HepG2 (cell line): ENCODE measurements at regions not wholly inside any gene's neighbourhood (a gene's known extent, or its start where the extent isn't known, plus 50 kb on each side); places are given as distances from the start of the nearest gene placed in this dataset.

Experiments
- DNMT1 ChIP-seq: sonication (generic); formaldehyde crosslinking; IDR thresholded peaks from 2 replicates; pipeline ENCODE4 v1.5.1; 2020; ENCODE audit warnings: mild to moderate bottlenecking, missing genetic modification reagents
- FOXK1 ChIP-seq: sonication (generic); formaldehyde crosslinking; IDR thresholded peaks from 2 replicates; pipeline ENCODE4 v1.4.0; 2020; ENCODE audit warnings: low read depth, missing genetic modification reagents, borderline replicate concordance
- GABPA ChIP-seq, 2 experiments: IDR thresholded peaks; 2 replicates each; pipeline ENCODE4 v1.6.1; 2011 to 2016; ENCODE audit warnings: low read depth in 2 of 2, low read length in 1 of 2, missing biosample characterization in 1 of 2, missing genetic modification characterization in 1 of 2
- GATA4 ChIP-seq: sonication (generic); IDR thresholded peaks from 2 replicates; pipeline ENCODE4 v1.6.1; 2016; ENCODE audit warnings: antibody characterized with exemption, low read depth, borderline replicate concordance
- NKX3-1 ChIP-seq: sonication (generic); formaldehyde crosslinking; IDR thresholded peaks from 2 replicates; pipeline ENCODE4 v1.5.0; 2020; ENCODE audit warnings: missing genetic modification reagents
- RAD51 ChIP-seq: fragments of 450-650 bp; IDR thresholded peaks from 2 replicates; pipeline ENCODE4 v1.6.1; 2016; ENCODE audit warnings: borderline replicate concordance
- SIX4 ChIP-seq: sonication (generic); formaldehyde crosslinking; IDR thresholded peaks from 2 replicates; pipeline ENCODE4 v1.4.0; 2020; ENCODE audit warnings: missing genetic modification reagents
- SNAPC2 ChIP-seq: sonication (generic); formaldehyde crosslinking; IDR thresholded peaks from 2 replicates; pipeline ENCODE4 v1.8.1; 2022; ENCODE audit warnings: mild to moderate bottlenecking, missing genetic modification reagents
- SUZ12 ChIP-seq: fragments of 150-350 bp; IDR thresholded peaks from 2 replicates; pipeline ENCODE4 v1.6.1; 2014; ENCODE audit warnings: low read depth, low read length
- SYNCRIP ChIP-seq: fragments of 200-400 bp; formaldehyde crosslinking; IDR thresholded peaks from 2 replicates; pipeline ENCODE4 v1.6.1; 2018; ENCODE audit warnings: mild to moderate bottlenecking, low read depth, low read length; ENCODE audit not compliant: insufficient read depth
- ZFP41 ChIP-seq: sonication (generic); formaldehyde crosslinking; IDR thresholded peaks from 2 replicates; pipeline ENCODE4 v1.4.0; 2020; ENCODE audit warnings: mild to moderate bottlenecking, missing genetic modification reagents, borderline replicate concordance
- ZFX ChIP-seq: sonication (generic); formaldehyde crosslinking; IDR thresholded peaks from 2 replicates; pipeline ENCODE4 v1.4.0; 2020; ENCODE audit warnings: mild to moderate bottlenecking, low read depth, missing genetic modification reagents, moderate library complexity
- ZKSCAN8 ChIP-seq: IDR thresholded peaks from 2 replicates; pipeline ENCODE4 v1.6.1; 2016; ENCODE audit warnings: borderline replicate concordance, missing genetic modification reagents, missing compliant biosample characterization
- ZNF160 ChIP-seq: sonication (generic); formaldehyde crosslinking; IDR thresholded peaks from 2 replicates; pipeline ENCODE4 v1.8.0; 2022; ENCODE audit warnings: mild to moderate bottlenecking, inconsistent platforms, missing genetic modification reagents
- ZNF225 ChIP-seq: sonication (generic); formaldehyde crosslinking; IDR thresholded peaks from 2 replicates; pipeline ENCODE4 v1.4.0; 2020; ENCODE audit warnings: mild to moderate bottlenecking, missing genetic modification reagents
- ZNF501 ChIP-seq: sonication (generic); formaldehyde crosslinking; IDR thresholded peaks from 2 replicates; pipeline ENCODE4 v1.5.1; 2020; ENCODE audit warnings: mild to moderate bottlenecking, moderate library complexity, missing genetic modification reagents
- ZNF775 ChIP-seq: sonication (generic); formaldehyde crosslinking; IDR thresholded peaks from 2 replicates; pipeline ENCODE4 v1.4.0; 2020; ENCODE audit warnings: missing genetic modification reagents, mild to moderate bottlenecking, moderate library complexity, borderline replicate concordance
- ZNF777 ChIP-seq: sonication (generic); formaldehyde crosslinking; IDR thresholded peaks from 2 replicates; pipeline ENCODE4 v1.4.0; 2020; ENCODE audit warnings: missing genetic modification reagents
- ZSCAN9 ChIP-seq: IDR thresholded peaks from 2 replicates; pipeline ENCODE4 v1.6.1; 2016; ENCODE audit warnings: borderline replicate concordance
- TF ChIP-seq, protein P1 (sequence below): IDR thresholded peaks from 2 replicates; pipeline ENCODE4 v1.6.1; 2018; ENCODE audit warnings: missing genetic modification reagents, mild to moderate bottlenecking, missing compliant biosample characterization
- TF ChIP-seq, protein P2 (sequence below): sonication (generic); formaldehyde crosslinking; IDR thresholded peaks from 2 replicates; pipeline ENCODE4 v1.9.0; 2021; ENCODE audit warnings: missing genetic modification reagents, borderline replicate concordance
- TF ChIP-seq, protein P3 (sequence below): IDR thresholded peaks from 2 replicates; pipeline ENCODE4 v1.6.1; 2016
- TF ChIP-seq, protein P4 (sequence below): sonication (generic); formaldehyde crosslinking; IDR thresholded peaks from 2 replicates; pipeline ENCODE4 v1.4.0; 2020; ENCODE audit warnings: missing genetic modification reagents
- TF ChIP-seq, protein P5 (sequence below): sonication (generic); formaldehyde crosslinking; IDR thresholded peaks from 2 replicates; pipeline ENCODE4 v1.5.0; 2020; ENCODE audit warnings: missing genetic modification reagents, mild to moderate bottlenecking, borderline replicate concordance

DNA sequence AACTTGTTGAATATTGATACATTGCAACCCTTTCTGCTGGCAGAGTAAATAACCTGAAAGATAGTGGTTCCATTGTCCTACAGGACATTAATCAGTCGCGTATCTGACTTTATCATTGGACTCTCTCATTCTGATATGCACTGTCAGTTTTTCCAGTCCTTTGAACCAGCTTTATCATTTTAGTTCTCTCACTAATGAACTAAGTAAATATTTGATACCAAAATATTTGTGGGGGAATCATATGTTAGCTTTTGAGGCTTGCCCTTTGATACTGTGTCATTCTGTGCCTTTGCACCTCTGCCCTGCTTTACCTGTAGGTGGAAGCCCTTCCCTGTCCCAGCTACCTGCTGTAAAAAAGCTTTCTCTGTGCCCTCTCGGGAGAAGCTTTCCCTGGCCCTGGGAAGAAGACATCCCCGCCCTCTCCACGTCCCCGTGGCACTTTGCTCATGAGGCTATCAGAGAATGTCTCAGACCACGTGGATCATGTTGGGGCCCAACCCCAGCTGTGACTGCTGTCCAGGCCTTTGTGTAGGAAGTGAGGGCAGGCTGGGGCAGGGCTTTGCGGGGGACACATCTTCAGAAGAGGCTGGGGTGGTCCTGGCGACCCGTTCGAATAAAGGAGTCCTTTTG is 117.8 kb upstream of the NXT1 start (continued):
- TF ChIP-seq, protein P1, sequence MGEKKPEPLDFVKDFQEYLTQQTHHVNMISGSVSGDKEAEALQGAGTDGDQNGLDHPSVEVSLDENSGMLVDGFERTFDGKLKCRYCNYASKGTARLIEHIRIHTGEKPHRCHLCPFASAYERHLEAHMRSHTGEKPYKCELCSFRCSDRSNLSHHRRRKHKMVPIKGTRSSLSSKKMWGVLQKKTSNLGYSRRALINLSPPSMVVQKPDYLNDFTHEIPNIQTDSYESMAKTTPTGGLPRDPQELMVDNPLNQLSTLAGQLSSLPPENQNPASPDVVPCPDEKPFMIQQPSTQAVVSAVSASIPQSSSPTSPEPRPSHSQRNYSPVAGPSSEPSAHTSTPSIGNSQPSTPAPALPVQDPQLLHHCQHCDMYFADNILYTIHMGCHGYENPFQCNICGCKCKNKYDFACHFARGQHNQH (CRISPR knock-in tag) = no peak
- TF ChIP-seq ZNF775 (CRISPR knock-in tag) = no peak
- TF ChIP-seq SYNCRIP = no peak
- TF ChIP-seq ZNF225 = no peak
- no peak for TF ChIP-seq ZFP41 (CRISPR knock-in tag)
- TF ChIP-seq FOXK1 (CRISPR knock-in tag) = no peak
- no peak for TF ChIP-seq SUZ12
- no peak for TF ChIP-seq ZKSCAN8
- no peak; the same call in 1 of the 2 replicates for TF ChIP-seq ZFX (CRISPR knock-in tag)
- no peak for TF ChIP-seq SIX4 (CRISPR knock-in tag)
- TF ChIP-seq, protein P2, sequence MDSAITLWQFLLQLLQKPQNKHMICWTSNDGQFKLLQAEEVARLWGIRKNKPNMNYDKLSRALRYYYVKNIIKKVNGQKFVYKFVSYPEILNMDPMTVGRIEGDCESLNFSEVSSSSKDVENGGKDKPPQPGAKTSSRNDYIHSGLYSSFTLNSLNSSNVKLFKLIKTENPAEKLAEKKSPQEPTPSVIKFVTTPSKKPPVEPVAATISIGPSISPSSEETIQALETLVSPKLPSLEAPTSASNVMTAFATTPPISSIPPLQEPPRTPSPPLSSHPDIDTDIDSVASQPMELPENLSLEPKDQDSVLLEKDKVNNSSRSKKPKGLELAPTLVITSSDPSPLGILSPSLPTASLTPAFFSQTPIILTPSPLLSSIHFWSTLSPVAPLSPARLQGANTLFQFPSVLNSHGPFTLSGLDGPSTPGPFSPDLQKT = no peak
- no peak for TF ChIP-seq DNMT1
- TF ChIP-seq, protein P3, sequence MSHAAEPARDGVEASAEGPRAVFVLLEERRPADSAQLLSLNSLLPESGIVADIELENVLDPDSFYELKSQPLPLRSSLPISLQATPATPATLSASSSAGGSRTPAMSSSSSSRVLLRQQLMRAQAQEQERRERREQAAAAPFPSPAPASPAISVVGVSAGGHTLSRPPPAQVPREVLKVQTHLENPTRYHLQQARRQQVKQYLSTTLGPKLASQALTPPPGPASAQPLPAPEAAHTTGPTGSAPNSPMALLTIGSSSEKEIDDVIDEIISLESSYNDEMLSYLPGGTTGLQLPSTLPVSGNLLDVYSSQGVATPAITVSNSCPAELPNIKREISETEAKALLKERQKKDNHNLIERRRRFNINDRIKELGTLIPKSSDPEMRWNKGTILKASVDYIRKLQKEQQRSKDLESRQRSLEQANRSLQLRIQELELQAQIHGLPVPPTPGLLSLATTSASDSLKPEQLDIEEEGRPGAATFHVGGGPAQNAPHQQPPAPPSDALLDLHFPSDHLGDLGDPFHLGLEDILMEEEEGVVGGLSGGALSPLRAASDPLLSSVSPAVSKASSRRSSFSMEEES (CRISPR knock-in tag) = no peak
- TF ChIP-seq, protein P4, sequence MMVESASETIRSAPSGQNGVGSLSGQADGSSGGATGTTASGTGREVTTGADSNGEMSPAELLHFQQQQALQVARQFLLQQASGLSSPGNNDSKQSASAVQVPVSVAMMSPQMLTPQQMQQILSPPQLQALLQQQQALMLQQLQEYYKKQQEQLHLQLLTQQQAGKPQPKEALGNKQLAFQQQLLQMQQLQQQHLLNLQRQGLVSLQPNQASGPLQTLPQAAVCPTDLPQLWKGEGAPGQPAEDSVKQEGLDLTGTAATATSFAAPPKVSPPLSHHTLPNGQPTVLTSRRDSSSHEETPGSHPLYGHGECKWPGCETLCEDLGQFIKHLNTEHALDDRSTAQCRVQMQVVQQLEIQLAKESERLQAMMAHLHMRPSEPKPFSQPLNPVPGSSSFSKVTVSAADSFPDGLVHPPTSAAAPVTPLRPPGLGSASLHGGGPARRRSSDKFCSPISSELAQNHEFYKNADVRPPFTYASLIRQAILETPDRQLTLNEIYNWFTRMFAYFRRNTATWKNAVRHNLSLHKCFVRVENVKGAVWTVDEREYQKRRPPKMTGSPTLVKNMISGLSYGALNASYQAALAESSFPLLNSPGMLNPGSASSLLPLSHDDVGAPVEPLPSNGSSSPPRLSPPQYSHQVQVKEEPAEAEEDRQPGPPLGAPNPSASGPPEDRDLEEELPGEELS (CRISPR knock-in tag) = peak; percentile 48
- no peak for TF ChIP-seq ZNF777 (CRISPR knock-in tag)
- TF ChIP-seq, protein P5, sequence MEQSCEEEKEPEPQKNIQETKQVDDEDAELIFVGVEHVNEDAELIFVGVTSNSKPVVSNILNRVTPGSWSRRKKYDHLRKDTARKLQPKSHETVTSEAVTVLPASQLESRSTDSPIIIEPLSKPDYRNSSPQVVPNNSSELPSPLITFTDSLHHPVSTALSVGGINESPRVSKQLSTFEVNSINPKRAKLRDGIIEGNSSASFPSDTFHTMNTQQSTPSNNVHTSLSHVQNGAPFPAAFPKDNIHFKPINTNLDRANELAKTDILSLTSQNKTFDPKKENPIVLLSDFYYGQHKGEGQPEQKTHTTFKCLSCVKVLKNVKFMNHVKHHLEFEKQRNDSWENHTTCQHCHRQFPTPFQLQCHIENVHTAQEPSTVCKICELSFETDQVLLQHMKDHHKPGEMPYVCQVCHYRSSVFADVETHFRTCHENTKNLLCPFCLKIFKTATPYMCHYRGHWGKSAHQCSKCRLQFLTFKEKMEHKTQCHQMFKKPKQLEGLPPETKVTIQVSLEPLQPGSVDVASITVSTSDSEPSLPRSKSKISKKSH = peak; percentile 69; the same call in 1 of the 2 replicates
- no peak for TF ChIP-seq ZSCAN9
- TF ChIP-seq RAD51 = no peak
- no peak for TF ChIP-seq GABPA (IDR thresholded peaks at IDR 0.05; ENCODE audit: low read depth, low read length)
- TF ChIP-seq GABPA (CRISPR knock-in tag; IDR thresholded peaks at IDR 0.05; ENCODE audit: low read depth) = no peak
- no peak for TF ChIP-seq NKX3-1 (CRISPR knock-in tag)
- TF ChIP-seq SNAPC2 = no peak
- no peak for TF ChIP-seq ZNF160 (CRISPR knock-in tag)
- peak; percentile 41; the same call in 1 of the 2 replicates for TF ChIP-seq ZNF501 (CRISPR knock-in tag)
- TF ChIP-seq GATA4 = peak; percentile 47; the same call in 1 of the 2 replicates
